Gastrocnemius medialis (tissue), 4 donors: ENCODE measurements at regions not wholly inside any gene's neighbourhood (a gene's known extent, or its start where the extent isn't known, plus 50 kb on each side); places are given as distances from the start of the nearest gene placed in this dataset.

Experiments used
- CTCF ChIP-seq, 5 experiments: fragments of 450-650 bp in 3 of 5; fragments of 200-600 bp in 2 of 5; sonication (generic) in 2 of 5; IDR thresholded peaks in 4 of 5; conservative IDR thresholded peaks in 1 of 5; 1 replicate in 4 of 5; 2 replicates in 1 of 5; pipeline ENCODE4 v1.5.1; 2016 to 2019; ENCODE audit warnings: antibody characterized with exemption in 5 of 5, mild to moderate bottlenecking in 3 of 5, moderate library complexity in 3 of 5
- POLR2A ChIP-seq, 2 donors: fragments of 450-650 bp; IDR thresholded peaks; one replicate each; pipeline ENCODE4 v1.6.1; 2017; ENCODE audit warnings: antibody characterized with exemption in 2 of 2, mild to moderate bottlenecking in 2 of 2, moderate library complexity in 2 of 2

- TF ChIP-seq CTCF (IDR thresholded peaks at IDR 0.05 in 4 of 5, conservative IDR thresholded peaks at IDR 0.05 in 1 of 5) (no peak), POLR2A (IDR thresholded peaks at IDR 0.05) (no peak)
Observed at GRCh38 chr2:226405465-226405864, 394.2 kb downstream of the IRS1 start.
